ENCODE measurements at regions not wholly inside any gene's neighbourhood (a gene's known extent, or its start where the extent isn't known, plus 50 kb on each side); places are given as distances from the start of the nearest gene placed in this dataset.

DNA sequence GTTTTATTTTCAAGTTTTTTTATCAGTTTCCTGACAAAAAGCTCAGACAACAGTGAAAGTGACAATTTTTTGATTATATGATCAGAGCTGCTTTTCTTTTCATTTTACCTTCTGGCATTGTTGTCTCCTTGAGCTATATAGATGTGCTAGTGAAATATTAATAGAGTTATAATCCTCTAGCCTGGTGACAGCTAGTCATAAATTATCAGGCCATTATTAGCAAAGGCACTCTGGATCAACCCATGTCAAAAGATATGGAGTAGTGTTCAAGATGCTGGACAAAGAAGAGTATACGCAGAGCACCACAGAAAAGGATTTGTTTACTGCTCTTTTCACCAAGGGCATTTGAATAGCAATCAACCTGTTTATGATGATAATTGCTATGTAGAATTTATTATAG, 1230.1 kb downstream of the HACE1 start:
- H3K36me3 Mint-ChIP-seq = no peaks in the 10 kb centered on the region
- DNase-seq (ENCODE audit: low spot score) (no peak), ATAC-seq (no peak)
- H3K4me1 Mint-ChIP-seq = no peaks in the 10 kb centered on the region
- POLR2A ChIA-PET = no interaction called here
- H3K9me3 Mint-ChIP-seq = 0 out of 2 replicates have a peak, but pooled peaks cover 4% of the 10 kb centered on the region
- H3K4me3 Mint-ChIP-seq = no peak overlapping the region
- CTCF ChIA-PET = no interaction called here
- no peak for TF ChIP-seq ESRRA (CRISPR knock-in tag; IDR thresholded peaks at IDR 0.05; ENCODE audit: borderline replicate concordance)
- TF ChIP-seq, protein P1, sequence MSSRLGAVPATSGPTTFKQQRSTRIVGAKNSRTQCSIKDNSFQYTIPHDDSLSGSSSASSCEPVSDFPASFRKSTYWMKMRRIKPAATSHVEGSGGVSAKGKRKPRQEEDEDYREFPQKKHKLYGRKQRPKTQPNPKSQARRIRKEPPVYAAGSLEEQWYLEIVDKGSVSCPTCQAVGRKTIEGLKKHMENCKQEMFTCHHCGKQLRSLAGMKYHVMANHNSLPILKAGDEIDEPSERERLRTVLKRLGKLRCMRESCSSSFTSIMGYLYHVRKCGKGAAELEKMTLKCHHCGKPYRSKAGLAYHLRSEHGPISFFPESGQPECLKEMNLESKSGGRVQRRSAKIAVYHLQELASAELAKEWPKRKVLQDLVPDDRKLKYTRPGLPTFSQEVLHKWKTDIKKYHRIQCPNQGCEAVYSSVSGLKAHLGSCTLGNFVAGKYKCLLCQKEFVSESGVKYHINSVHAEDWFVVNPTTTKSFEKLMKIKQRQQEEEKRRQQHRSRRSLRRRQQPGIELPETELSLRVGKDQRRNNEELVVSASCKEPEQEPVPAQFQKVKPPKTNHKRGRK (CRISPR knock-in tag; IDR thresholded peaks at IDR 0.05; ENCODE audit: borderline replicate concordance) = no peak
- no peak overlapping the region for H3K27ac Mint-ChIP-seq
- H3K27me3 Mint-ChIP-seq (ENCODE audit: low read depth) = no peaks in the 10 kb centered on the region

DNA sequence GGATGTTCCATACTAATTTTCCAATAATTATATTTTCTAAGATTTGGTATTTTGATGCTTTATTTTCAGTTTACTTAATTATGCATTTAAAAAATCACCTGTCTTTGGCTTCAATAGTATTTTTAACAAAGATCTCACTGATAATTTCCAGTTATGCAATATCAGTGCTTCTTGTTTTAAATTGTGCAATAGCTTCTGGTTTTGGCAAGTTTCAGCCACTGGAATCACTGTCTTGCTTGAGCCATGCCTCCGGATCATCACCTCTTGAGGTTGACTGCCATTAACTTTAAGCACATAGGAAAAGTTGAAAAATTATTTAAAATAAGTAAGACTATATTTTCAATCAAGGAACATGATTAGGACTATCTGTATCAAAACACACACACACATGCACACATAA, 1242.1 kb downstream of the HACE1 start:
- Mint-ChIP-seq H3K4me1 (no peaks in the 10 kb centered on the region), H3K4me3 (no peak overlapping the region), H3K36me3 (no peaks in the 10 kb centered on the region), H3K27ac (no peak overlapping the region), H3K27me3 (ENCODE audit: low read depth) (no peaks in the 10 kb centered on the region; the same call in 1 of the 2 replicates), H3K9me3 (peaks cover 15% of the 10 kb centered on the region)
- ATAC-seq = no peak
- ChIA-PET CTCF (no interaction called here), POLR2A (no interaction called here)
- TF ChIP-seq, protein P2, sequence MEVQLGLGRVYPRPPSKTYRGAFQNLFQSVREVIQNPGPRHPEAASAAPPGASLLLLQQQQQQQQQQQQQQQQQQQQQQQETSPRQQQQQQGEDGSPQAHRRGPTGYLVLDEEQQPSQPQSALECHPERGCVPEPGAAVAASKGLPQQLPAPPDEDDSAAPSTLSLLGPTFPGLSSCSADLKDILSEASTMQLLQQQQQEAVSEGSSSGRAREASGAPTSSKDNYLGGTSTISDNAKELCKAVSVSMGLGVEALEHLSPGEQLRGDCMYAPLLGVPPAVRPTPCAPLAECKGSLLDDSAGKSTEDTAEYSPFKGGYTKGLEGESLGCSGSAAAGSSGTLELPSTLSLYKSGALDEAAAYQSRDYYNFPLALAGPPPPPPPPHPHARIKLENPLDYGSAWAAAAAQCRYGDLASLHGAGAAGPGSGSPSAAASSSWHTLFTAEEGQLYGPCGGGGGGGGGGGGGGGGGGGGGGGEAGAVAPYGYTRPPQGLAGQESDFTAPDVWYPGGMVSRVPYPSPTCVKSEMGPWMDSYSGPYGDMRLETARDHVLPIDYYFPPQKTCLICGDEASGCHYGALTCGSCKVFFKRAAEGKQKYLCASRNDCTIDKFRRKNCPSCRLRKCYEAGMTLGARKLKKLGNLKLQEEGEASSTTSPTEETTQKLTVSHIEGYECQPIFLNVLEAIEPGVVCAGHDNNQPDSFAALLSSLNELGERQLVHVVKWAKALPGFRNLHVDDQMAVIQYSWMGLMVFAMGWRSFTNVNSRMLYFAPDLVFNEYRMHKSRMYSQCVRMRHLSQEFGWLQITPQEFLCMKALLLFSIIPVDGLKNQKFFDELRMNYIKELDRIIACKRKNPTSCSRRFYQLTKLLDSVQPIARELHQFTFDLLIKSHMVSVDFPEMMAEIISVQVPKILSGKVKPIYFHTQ (CRISPR knock-in tag; IDR thresholded peaks at IDR 0.05) = no peak
- TF ChIP-seq, protein P3, sequence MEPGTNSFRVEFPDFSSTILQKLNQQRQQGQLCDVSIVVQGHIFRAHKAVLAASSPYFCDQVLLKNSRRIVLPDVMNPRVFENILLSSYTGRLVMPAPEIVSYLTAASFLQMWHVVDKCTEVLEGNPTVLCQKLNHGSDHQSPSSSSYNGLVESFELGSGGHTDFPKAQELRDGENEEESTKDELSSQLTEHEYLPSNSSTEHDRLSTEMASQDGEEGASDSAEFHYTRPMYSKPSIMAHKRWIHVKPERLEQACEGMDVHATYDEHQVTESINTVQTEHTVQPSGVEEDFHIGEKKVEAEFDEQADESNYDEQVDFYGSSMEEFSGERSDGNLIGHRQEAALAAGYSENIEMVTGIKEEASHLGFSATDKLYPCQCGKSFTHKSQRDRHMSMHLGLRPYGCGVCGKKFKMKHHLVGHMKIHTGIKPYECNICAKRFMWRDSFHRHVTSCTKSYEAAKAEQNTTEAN (CRISPR knock-in tag; IDR thresholded peaks at IDR 0.05) = no peak
- TF ChIP-seq ZNF416 (CRISPR knock-in tag; IDR thresholded peaks at IDR 0.05) = no peak
- TF ChIP-seq GABPB1 (CRISPR knock-in tag; IDR thresholded peaks at IDR 0.05) = no peak
- no peak for TF ChIP-seq SMAD4 (CRISPR knock-in tag; IDR thresholded peaks at IDR 0.05)
- TF ChIP-seq, protein P4, sequence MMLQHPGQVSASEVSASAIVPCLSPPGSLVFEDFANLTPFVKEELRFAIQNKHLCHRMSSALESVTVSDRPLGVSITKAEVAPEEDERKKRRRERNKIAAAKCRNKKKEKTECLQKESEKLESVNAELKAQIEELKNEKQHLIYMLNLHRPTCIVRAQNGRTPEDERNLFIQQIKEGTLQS (CRISPR knock-in tag; conservative IDR thresholded peaks at IDR 0.05) = no peak
- no peak for DNase-seq (ENCODE audit: low spot score)

DNA sequence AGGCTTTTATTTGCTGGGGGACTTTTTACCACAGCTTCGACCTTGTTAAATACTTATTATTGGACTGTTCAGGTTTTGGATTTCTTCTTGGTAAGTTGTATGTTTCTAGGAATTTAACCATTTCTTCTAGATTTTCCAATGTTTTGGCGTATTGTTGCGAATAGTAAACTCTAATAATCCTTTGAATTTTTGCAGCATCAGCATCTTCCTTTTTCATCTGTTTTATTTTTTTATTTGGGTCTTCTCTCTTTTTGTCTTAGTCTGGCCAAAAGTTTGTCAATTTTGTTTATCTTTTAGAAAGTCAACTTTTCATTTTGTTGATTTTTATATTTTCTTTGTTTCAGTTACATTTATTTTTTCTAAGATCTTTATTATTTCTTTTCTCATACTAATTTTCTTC, 1272.0 kb downstream of the HACE1 start:
- no peaks in the 10 kb centered on the region for H3K4me1 Mint-ChIP-seq
- H3K9me3 Mint-ChIP-seq = peaks cover 7% of the 10 kb centered on the region; the same call in 1 of the 2 replicates
- no peak overlapping the region for H3K27ac Mint-ChIP-seq
- H3K36me3 Mint-ChIP-seq = no peaks in the 10 kb centered on the region
- ATAC-seq (no peak), DNase-seq (ENCODE audit: low spot score) (no peak)
- CTCF ChIA-PET = no interaction called here
- POLR2A ChIA-PET = no interaction called here
- no peaks in the 10 kb centered on the region for H3K27me3 Mint-ChIP-seq (ENCODE audit: low read depth)
- no peak overlapping the region for H3K4me3 Mint-ChIP-seq
- TF ChIP-seq TCF7 (CRISPR knock-in tag; IDR thresholded peaks at IDR 0.05; ENCODE audit: low read depth) (no peak), IRF2 (CRISPR knock-in tag; IDR thresholded peaks at IDR 0.05; ENCODE audit: borderline replicate concordance, low read depth) (no peak), HMGA2 (CRISPR knock-in tag; IDR thresholded peaks at IDR 0.05) (no peak), NR3C1 (CRISPR knock-in tag; conservative IDR thresholded peaks at IDR 0.05; ENCODE audit: low read depth) (no peak), ELF4 (CRISPR knock-in tag; IDR thresholded peaks at IDR 0.05; ENCODE audit: low read depth) (no peak), ZNF671 (CRISPR knock-in tag; IDR thresholded peaks at IDR 0.05) (no peak), CREB1 (CRISPR knock-in tag; IDR thresholded peaks at IDR 0.05) (no peak)
- TF ChIP-seq, protein P5, sequence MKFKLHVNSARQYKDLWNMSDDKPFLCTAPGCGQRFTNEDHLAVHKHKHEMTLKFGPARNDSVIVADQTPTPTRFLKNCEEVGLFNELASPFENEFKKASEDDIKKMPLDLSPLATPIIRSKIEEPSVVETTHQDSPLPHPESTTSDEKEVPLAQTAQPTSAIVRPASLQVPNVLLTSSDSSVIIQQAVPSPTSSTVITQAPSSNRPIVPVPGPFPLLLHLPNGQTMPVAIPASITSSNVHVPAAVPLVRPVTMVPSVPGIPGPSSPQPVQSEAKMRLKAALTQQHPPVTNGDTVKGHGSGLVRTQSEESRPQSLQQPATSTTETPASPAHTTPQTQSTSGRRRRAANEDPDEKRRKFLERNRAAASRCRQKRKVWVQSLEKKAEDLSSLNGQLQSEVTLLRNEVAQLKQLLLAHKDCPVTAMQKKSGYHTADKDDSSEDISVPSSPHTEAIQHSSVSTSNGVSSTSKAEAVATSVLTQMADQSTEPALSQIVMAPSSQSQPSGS (CRISPR knock-in tag; IDR thresholded peaks at IDR 0.05; ENCODE audit: borderline replicate concordance, low read depth) = no peak
- TF ChIP-seq, protein P2 (CRISPR knock-in tag; IDR thresholded peaks at IDR 0.05) = no peak
- TF ChIP-seq, protein P6, sequence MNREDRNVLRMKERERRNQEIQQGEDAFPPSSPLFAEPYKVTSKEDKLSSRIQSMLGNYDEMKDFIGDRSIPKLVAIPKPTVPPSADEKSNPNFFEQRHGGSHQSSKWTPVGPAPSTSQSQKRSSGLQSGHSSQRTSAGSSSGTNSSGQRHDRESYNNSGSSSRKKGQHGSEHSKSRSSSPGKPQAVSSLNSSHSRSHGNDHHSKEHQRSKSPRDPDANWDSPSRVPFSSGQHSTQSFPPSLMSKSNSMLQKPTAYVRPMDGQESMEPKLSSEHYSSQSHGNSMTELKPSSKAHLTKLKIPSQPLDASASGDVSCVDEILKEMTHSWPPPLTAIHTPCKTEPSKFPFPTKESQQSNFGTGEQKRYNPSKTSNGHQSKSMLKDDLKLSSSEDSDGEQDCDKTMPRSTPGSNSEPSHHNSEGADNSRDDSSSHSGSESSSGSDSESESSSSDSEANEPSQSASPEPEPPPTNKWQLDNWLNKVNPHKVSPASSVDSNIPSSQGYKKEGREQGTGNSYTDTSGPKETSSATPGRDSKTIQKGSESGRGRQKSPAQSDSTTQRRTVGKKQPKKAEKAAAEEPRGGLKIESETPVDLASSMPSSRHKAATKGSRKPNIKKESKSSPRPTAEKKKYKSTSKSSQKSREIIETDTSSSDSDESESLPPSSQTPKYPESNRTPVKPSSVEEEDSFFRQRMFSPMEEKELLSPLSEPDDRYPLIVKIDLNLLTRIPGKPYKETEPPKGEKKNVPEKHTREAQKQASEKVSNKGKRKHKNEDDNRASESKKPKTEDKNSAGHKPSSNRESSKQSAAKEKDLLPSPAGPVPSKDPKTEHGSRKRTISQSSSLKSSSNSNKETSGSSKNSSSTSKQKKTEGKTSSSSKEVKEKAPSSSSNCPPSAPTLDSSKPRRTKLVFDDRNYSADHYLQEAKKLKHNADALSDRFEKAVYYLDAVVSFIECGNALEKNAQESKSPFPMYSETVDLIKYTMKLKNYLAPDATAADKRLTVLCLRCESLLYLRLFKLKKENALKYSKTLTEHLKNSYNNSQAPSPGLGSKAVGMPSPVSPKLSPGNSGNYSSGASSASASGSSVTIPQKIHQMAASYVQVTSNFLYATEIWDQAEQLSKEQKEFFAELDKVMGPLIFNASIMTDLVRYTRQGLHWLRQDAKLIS (CRISPR knock-in tag; IDR thresholded peaks at IDR 0.05; ENCODE audit: borderline replicate concordance) = no peak

All from WTC11 (cell line).